ENCODE measurements at regions not wholly inside any gene's neighbourhood (a gene's known extent, or its start where the extent isn't known, plus 50 kb on each side); places are given as distances from the start of the nearest gene placed in this dataset.
"Not testable (repeated sequence)": the region's sequence is repeated elsewhere in the genome, so short reads cannot be mapped to it uniquely, and the experiment has no call there.

- no peak overlapping the region for H3K27ac ChIP-seq (ENCODE audit: low read length)
- no peaks in the 10 kb centered on the region for H3K4me1 ChIP-seq (ENCODE audit: control insufficient read depth, insufficient read depth, low read length)
- H3K4me3 ChIP-seq (ENCODE audit: low read length in 2 of 2), result no peak overlapping the region
- H3K9ac ChIP-seq (ENCODE audit: low read length in 2 of 2), result no peak overlapping the region
- no peaks in the 10 kb centered on the region for H3K9me3 ChIP-seq (ENCODE audit: control insufficient read depth in 2 of 2, low read length in 2 of 2)
- H3K27me3 ChIP-seq (ENCODE audit: control insufficient read depth in 1 of 2, insufficient read depth in 2 of 2, low read length in 2 of 2), result no peaks in the 10 kb centered on the region
- H3K36me3 ChIP-seq (ENCODE audit: control insufficient read depth in 2 of 2, insufficient read depth in 2 of 2, low read length in 2 of 2), result no peaks in the 10 kb centered on the region
These were observed 316.5 kb upstream of the CELF2 start for GRCh38 chr10:10701084-10701611.

GRCh38 chr10:10702211-10702610, 315.5 kb upstream of the CELF2 start:
- Histone ChIP-seq H3K9me3 (ENCODE audit: control insufficient read depth in 2 of 2, low read length in 2 of 2) (no peaks in the 10 kb centered on the region), H3K4me1 (ENCODE audit: control insufficient read depth, insufficient read depth, low read length) (no peaks in the 10 kb centered on the region), H3K27me3 (ENCODE audit: control insufficient read depth in 1 of 2, insufficient read depth in 2 of 2, low read length in 2 of 2) (no peaks in the 10 kb centered on the region), H3K4me3 (ENCODE audit: low read length in 2 of 2) (no peak overlapping the region), H3K27ac (ENCODE audit: low read length) (no peak overlapping the region), H3K36me3 (ENCODE audit: control insufficient read depth in 2 of 2, insufficient read depth in 2 of 2, low read length in 2 of 2) (no peaks in the 10 kb centered on the region), H3K9ac (ENCODE audit: low read length in 2 of 2) (no peak overlapping the region)

- Histone ChIP-seq H3K4me3 (ENCODE audit: low read length in 2 of 2) (no peak overlapping the region), H3K27ac (ENCODE audit: low read length) (no peak overlapping the region), H3K4me1 (ENCODE audit: control insufficient read depth, insufficient read depth, low read length) (no peaks in the 10 kb centered on the region), H3K9ac (ENCODE audit: low read length in 2 of 2) (no peak overlapping the region), H3K36me3 (ENCODE audit: control insufficient read depth in 2 of 2, insufficient read depth in 2 of 2, low read length in 2 of 2) (no peaks in the 10 kb centered on the region), H3K27me3 (ENCODE audit: control insufficient read depth in 1 of 2, insufficient read depth in 2 of 2, low read length in 2 of 2) (no peaks in the 10 kb centered on the region), H3K9me3 (ENCODE audit: control insufficient read depth in 2 of 2, low read length in 2 of 2) (no peaks in the 10 kb centered on the region)
These were observed 314.3 kb upstream of the CELF2 start for GRCh38 chr10:10703382-10703781.

- no peaks in the 10 kb centered on the region for H3K36me3 ChIP-seq (ENCODE audit: control insufficient read depth in 2 of 2, insufficient read depth in 2 of 2, low read length in 2 of 2)
- H3K9me3 ChIP-seq (ENCODE audit: control insufficient read depth in 2 of 2, low read length in 2 of 2), result no peaks in the 10 kb centered on the region
- H3K4me3 ChIP-seq (ENCODE audit: low read length in 2 of 2), result no peak overlapping the region
- no peaks in the 10 kb centered on the region for H3K4me1 ChIP-seq (ENCODE audit: control insufficient read depth, insufficient read depth, low read length)
- no peak overlapping the region for H3K9ac ChIP-seq (ENCODE audit: low read length in 2 of 2)
- H3K27ac ChIP-seq (ENCODE audit: low read length), result no peak overlapping the region
- H3K27me3 ChIP-seq (ENCODE audit: control insufficient read depth in 1 of 2, insufficient read depth in 2 of 2, low read length in 2 of 2), result no peaks in the 10 kb centered on the region
These were observed 305.4 kb upstream of the CELF2 start for GRCh38 chr10:10712155-10712704.

- no peak overlapping the region for H3K27ac ChIP-seq (ENCODE audit: low read length)
- H3K4me3 ChIP-seq (ENCODE audit: low read length in 2 of 2), result no peak overlapping the region
- H3K9me3 ChIP-seq (ENCODE audit: control insufficient read depth in 2 of 2, low read length in 2 of 2), result no peaks in the 10 kb centered on the region
- no peaks in the 10 kb centered on the region for H3K36me3 ChIP-seq (ENCODE audit: control insufficient read depth in 2 of 2, insufficient read depth in 2 of 2, low read length in 2 of 2)
- H3K4me1 ChIP-seq (ENCODE audit: control insufficient read depth, insufficient read depth, low read length), result no peaks in the 10 kb centered on the region
- H3K9ac ChIP-seq (ENCODE audit: low read length in 2 of 2), result no peak overlapping the region
- H3K27me3 ChIP-seq (ENCODE audit: control insufficient read depth in 1 of 2, insufficient read depth in 2 of 2, low read length in 2 of 2), result no peaks in the 10 kb centered on the region
These were observed 303.3 kb upstream of the CELF2 start for GRCh38 chr10:10714327-10714726.

- no peak overlapping the region for H3K9ac ChIP-seq (ENCODE audit: low read length in 2 of 2)
- no peak overlapping the region for H3K27ac ChIP-seq (ENCODE audit: low read length)
- H3K36me3 ChIP-seq (ENCODE audit: control insufficient read depth in 2 of 2, insufficient read depth in 2 of 2, low read length in 2 of 2), result no peaks in the 10 kb centered on the region
- H3K9me3 ChIP-seq (ENCODE audit: control insufficient read depth in 2 of 2, low read length in 2 of 2), result no peaks in the 10 kb centered on the region
- no peak overlapping the region for H3K4me3 ChIP-seq (ENCODE audit: low read length in 2 of 2)
- H3K4me1 ChIP-seq (ENCODE audit: control insufficient read depth, insufficient read depth, low read length), result no peaks in the 10 kb centered on the region
- no peaks in the 10 kb centered on the region for H3K27me3 ChIP-seq (ENCODE audit: control insufficient read depth in 1 of 2, insufficient read depth in 2 of 2, low read length in 2 of 2)
These were observed 300.7 kb upstream of the CELF2 start for GRCh38 chr10:10716972-10717371.

GRCh38 chr10:10722422-10722821, 295.2 kb upstream of the CELF2 start:
- H3K27me3 ChIP-seq (ENCODE audit: control insufficient read depth in 1 of 2, insufficient read depth in 2 of 2, low read length in 2 of 2), result no peaks in the 10 kb centered on the region

GRCh38 chr10:10725196-10725595, 292.5 kb upstream of the CELF2 start:
- no peaks in the 10 kb centered on the region for H3K9me3 ChIP-seq (ENCODE audit: control insufficient read depth in 2 of 2, low read length in 2 of 2)
- peaks cover 4% of the 10 kb centered on the region for H3K4me1 ChIP-seq (ENCODE audit: control insufficient read depth, insufficient read depth, low read length)
- H3K27ac ChIP-seq (ENCODE audit: low read length), result no peak overlapping the region
- H3K4me3 ChIP-seq (ENCODE audit: low read length in 2 of 2), result no peak overlapping the region
- no peaks in the 10 kb centered on the region for H3K27me3 ChIP-seq (ENCODE audit: control insufficient read depth in 1 of 2, insufficient read depth in 2 of 2, low read length in 2 of 2)
- no peaks in the 10 kb centered on the region for H3K36me3 ChIP-seq (ENCODE audit: control insufficient read depth in 2 of 2, insufficient read depth in 2 of 2, low read length in 2 of 2)
- no peak overlapping the region for H3K9ac ChIP-seq (ENCODE audit: low read length in 2 of 2)

More at GRCh38 chr10:10722422-10722821, 295.2 kb upstream of the CELF2 start:
- H3K9ac ChIP-seq (ENCODE audit: low read length in 2 of 2), result no peak overlapping the region
- H3K9me3 ChIP-seq (ENCODE audit: control insufficient read depth in 2 of 2, low read length in 2 of 2), result no peaks in the 10 kb centered on the region
- peaks cover 4% of the 10 kb centered on the region for H3K4me1 ChIP-seq (ENCODE audit: control insufficient read depth, insufficient read depth, low read length)
- H3K4me3 ChIP-seq (ENCODE audit: low read length in 2 of 2), result no peak overlapping the region
- no peaks in the 10 kb centered on the region for H3K36me3 ChIP-seq (ENCODE audit: control insufficient read depth in 2 of 2, insufficient read depth in 2 of 2, low read length in 2 of 2)
- H3K27ac ChIP-seq (ENCODE audit: low read length), result no peak overlapping the region

GRCh38 chr10:10726101-10726500, 291.6 kb upstream of the CELF2 start:
- Histone ChIP-seq H3K27ac (ENCODE audit: low read length) (no peak overlapping the region), H3K9me3 (ENCODE audit: control insufficient read depth in 2 of 2, low read length in 2 of 2) (no peaks in the 10 kb centered on the region), H3K27me3 (ENCODE audit: control insufficient read depth in 1 of 2, insufficient read depth in 2 of 2, low read length in 2 of 2) (no peaks in the 10 kb centered on the region), H3K4me1 (ENCODE audit: control insufficient read depth, insufficient read depth, low read length) (peaks cover 4% of the 10 kb centered on the region), H3K36me3 (ENCODE audit: control insufficient read depth in 2 of 2, insufficient read depth in 2 of 2, low read length in 2 of 2) (no peaks in the 10 kb centered on the region), H3K4me3 (ENCODE audit: low read length in 2 of 2) (no peak overlapping the region), H3K9ac (ENCODE audit: low read length in 2 of 2) (no peak overlapping the region)

- H3K9ac ChIP-seq (ENCODE audit: low read length in 2 of 2); H3K9me3 ChIP-seq (ENCODE audit: control insufficient read depth in 2 of 2, low read length in 2 of 2); H3K27ac ChIP-seq (ENCODE audit: low read length); H3K36me3 ChIP-seq (ENCODE audit: control insufficient read depth in 2 of 2, insufficient read depth in 2 of 2, low read length in 2 of 2); H3K4me3 ChIP-seq (ENCODE audit: low read length in 2 of 2); H3K4me1 ChIP-seq (ENCODE audit: control insufficient read depth, insufficient read depth, low read length); H3K27me3 ChIP-seq (ENCODE audit: control insufficient read depth in 1 of 2, insufficient read depth in 2 of 2, low read length in 2 of 2): not testable (repeated sequence)
These were observed 290.3 kb upstream of the CELF2 start for GRCh38 chr10:10727411-10727810.

- Histone ChIP-seq H3K4me3 (ENCODE audit: low read length in 2 of 2) (no peak overlapping the region), H3K27me3 (ENCODE audit: control insufficient read depth in 1 of 2, insufficient read depth in 2 of 2, low read length in 2 of 2) (no peaks in the 10 kb centered on the region), H3K27ac (ENCODE audit: low read length) (no peak overlapping the region), H3K36me3 (ENCODE audit: control insufficient read depth in 2 of 2, insufficient read depth in 2 of 2, low read length in 2 of 2) (no peaks in the 10 kb centered on the region), H3K9me3 (ENCODE audit: control insufficient read depth in 2 of 2, low read length in 2 of 2) (no peaks in the 10 kb centered on the region), H3K9ac (ENCODE audit: low read length in 2 of 2) (no peak overlapping the region), H3K4me1 (ENCODE audit: control insufficient read depth, insufficient read depth, low read length) (peaks cover 4% of the 10 kb centered on the region)
These were observed 289.9 kb upstream of the CELF2 start for GRCh38 chr10:10727812-10728211.
